ENCODE measurements at regions not wholly inside any gene's neighbourhood (a gene's known extent, or its start where the extent isn't known, plus 50 kb on each side); places are given as distances from the start of the nearest gene placed in this dataset.

- Histone ChIP-seq H3K9me3 (replicated peaks; ENCODE audit: low read length) (no peaks in the 10 kb centered on the region), H3K4me2 (ENCODE audit: low read length) (peak overlapping the region; percentile 27), H3K27me3 (ENCODE audit: control insufficient read depth, insufficient read depth, low read length) (no peaks in the 10 kb centered on the region), H3K36me3 (ENCODE audit: insufficient read depth, low read length) (no peaks in the 10 kb centered on the region), H3K4me3 (ENCODE audit: low read length) (no peak overlapping the region), H3K4me1 (ENCODE audit: control insufficient read depth, insufficient read depth, low read length) (peaks cover 31% of the 10 kb centered on the region), H3K9ac (ENCODE audit: low read depth, low read length) (peak overlapping the region; percentile 36)
Measured at GRCh38 chr7:106486331-106486730, 174.6 kb downstream of the CCDC71L start.

- Histone ChIP-seq H3K9ac (ENCODE audit: low read depth, low read length) (peak overlapping the region; percentile 36), H3K4me2 (ENCODE audit: low read length) (peak overlapping the region; percentile 18), H3K4me1 (ENCODE audit: control insufficient read depth, insufficient read depth, low read length) (peaks cover 31% of the 10 kb centered on the region), H3K4me3 (ENCODE audit: low read length) (no peak overlapping the region), H3K9me3 (replicated peaks; ENCODE audit: low read length) (no peaks in the 10 kb centered on the region), H3K27me3 (ENCODE audit: control insufficient read depth, insufficient read depth, low read length) (no peaks in the 10 kb centered on the region), H3K36me3 (ENCODE audit: insufficient read depth, low read length) (no peaks in the 10 kb centered on the region)
Measured at GRCh38 chr7:106485919-106486318, 175.0 kb downstream of the CCDC71L start.

DNA sequence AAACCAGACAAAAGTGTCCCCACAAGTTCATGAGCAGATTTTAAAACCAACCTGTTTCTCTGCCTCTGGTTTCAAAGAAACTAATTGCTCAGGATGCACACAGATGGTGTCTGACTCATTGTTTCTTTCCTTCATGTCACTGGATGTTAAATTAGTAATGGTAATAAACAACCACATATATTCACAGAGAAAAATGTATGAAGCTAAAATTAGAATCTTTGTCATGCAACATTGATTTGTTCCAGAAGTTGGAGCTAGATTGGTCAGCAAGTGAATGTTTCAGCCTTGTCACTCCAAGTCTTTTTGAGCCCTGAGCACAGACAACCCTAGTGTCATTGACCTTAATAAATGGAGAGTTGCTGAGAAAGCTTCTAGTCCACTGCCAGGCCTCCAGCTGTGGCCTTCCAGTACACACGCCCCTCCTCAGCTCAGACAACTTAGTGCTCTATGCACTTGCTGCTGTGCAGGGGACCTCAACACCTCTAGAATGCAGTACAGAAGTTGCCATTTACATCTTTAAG, 175.9 kb downstream of the CCDC71L start:
- peaks cover 31% of the 10 kb centered on the region for H3K4me1 ChIP-seq (ENCODE audit: control insufficient read depth, insufficient read depth, low read length)
- peak overlapping the region; percentile 43 for H3K9ac ChIP-seq (ENCODE audit: low read depth, low read length)
- H3K4me3 ChIP-seq (ENCODE audit: low read length), result peak overlapping the region; percentile 12
- H3K36me3 ChIP-seq (ENCODE audit: insufficient read depth, low read length), result no peaks in the 10 kb centered on the region
- H3K27me3 ChIP-seq (ENCODE audit: control insufficient read depth, insufficient read depth, low read length), result no peaks in the 10 kb centered on the region
- peak overlapping the region; percentile 41 for H3K4me2 ChIP-seq (ENCODE audit: low read length)
- H3K9me3 ChIP-seq (replicated peaks; ENCODE audit: low read length), result no peaks in the 10 kb centered on the region

DNA sequence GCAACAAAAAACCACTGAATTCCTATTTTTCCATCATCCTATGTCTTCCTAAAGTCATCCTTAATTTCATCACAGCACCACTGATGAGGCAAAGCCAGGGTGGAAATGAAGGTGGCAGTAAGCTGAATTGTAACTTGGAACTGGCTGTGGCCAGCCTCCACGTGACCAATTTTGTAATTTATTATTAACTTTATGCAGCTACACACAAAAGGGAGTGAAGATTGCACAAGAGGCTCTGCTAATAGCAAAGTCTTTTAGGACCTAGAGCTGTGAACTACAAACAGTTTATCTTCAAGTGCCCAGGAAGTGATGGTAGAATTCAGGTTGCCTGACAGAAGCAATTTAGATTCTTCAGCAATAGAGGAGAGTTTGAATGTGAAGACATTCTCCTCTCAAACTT, 176.4 kb downstream of the CCDC71L start:
- peak overlapping the region; percentile 41 for H3K4me2 ChIP-seq (ENCODE audit: low read length)
- H3K9ac ChIP-seq (ENCODE audit: low read depth, low read length), result peak overlapping the region; percentile 43
- H3K27me3 ChIP-seq (ENCODE audit: control insufficient read depth, insufficient read depth, low read length), result no peaks in the 10 kb centered on the region
- no peak overlapping the region for H3K4me3 ChIP-seq (ENCODE audit: low read length)
- no peaks in the 10 kb centered on the region for H3K9me3 ChIP-seq (replicated peaks; ENCODE audit: low read length)
- peaks cover 31% of the 10 kb centered on the region for H3K4me1 ChIP-seq (ENCODE audit: control insufficient read depth, insufficient read depth, low read length)
- no peaks in the 10 kb centered on the region for H3K36me3 ChIP-seq (ENCODE audit: insufficient read depth, low read length)

DNA sequence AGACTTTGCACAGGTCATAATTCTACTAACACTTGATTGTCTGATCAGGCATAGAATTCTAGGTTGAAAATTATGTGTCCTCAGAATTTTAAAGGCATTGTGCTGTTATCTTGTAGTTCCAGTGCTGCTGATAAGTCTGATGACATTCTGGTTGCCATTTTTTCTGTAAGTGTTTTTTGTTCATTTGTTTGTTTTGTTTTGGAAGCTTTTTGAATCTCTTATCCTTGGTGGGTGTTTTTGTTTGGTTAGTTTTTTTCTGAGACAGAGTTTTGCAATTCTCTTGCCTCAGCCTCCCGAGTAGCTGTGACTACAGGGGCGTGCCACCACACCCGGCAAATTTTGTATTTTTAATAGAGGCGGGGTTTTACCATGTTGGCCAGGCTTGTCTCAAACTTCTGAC, 178.9 kb downstream of the CCDC71L start:
- Histone ChIP-seq H3K36me3 (ENCODE audit: insufficient read depth, low read length) (no peaks in the 10 kb centered on the region), H3K4me2 (ENCODE audit: low read length) (no peak overlapping the region), H3K4me1 (ENCODE audit: control insufficient read depth, insufficient read depth, low read length) (peaks cover 26% of the 10 kb centered on the region), H3K9ac (ENCODE audit: low read depth, low read length) (no peak overlapping the region), H3K9me3 (replicated peaks; ENCODE audit: low read length) (no peaks in the 10 kb centered on the region), H3K4me3 (ENCODE audit: low read length) (no peak overlapping the region), H3K27me3 (ENCODE audit: control insufficient read depth, insufficient read depth, low read length) (no peaks in the 10 kb centered on the region)

DNA sequence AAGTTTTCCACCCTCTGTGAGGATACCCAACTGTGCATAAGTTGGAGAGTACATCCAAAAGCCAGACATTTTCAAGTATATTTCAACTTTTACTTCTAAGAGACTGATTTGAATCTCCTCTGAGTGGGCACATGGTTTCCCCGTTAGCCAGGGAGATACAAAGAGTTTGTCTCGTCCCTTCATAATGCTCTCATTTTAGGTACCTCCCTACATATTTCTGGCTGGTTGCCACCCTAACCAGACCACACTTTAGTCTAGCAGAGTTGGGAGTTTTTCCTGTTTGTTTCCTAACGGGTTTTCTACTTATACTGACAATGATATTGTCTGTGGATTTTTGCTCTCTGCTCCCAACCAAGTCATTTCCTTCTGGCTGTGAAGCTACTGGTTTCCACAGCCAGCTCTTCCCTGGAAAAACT, 180.3 kb downstream of the CCDC71L start:
- peaks cover 12% of the 10 kb centered on the region for H3K4me1 ChIP-seq (ENCODE audit: control insufficient read depth, insufficient read depth, low read length)

GRCh38 chr7:106480161-106480579, 180.8 kb downstream of the CCDC71L start:
- H3K9me3 ChIP-seq (replicated peaks; ENCODE audit: low read length), result no peaks in the 10 kb centered on the region
- no peaks in the 10 kb centered on the region for H3K27me3 ChIP-seq (ENCODE audit: control insufficient read depth, insufficient read depth, low read length)
- H3K36me3 ChIP-seq (ENCODE audit: insufficient read depth, low read length), result no peaks in the 10 kb centered on the region
- no peak overlapping the region for H3K4me3 ChIP-seq (ENCODE audit: low read length)
- peaks cover 7% of the 10 kb centered on the region for H3K4me1 ChIP-seq (ENCODE audit: control insufficient read depth, insufficient read depth, low read length)
- no peak overlapping the region for H3K4me2 ChIP-seq (ENCODE audit: low read length)
- no peak overlapping the region for H3K9ac ChIP-seq (ENCODE audit: low read depth, low read length)

More for the DNA sequence above, 180.3 kb downstream of the CCDC71L start:
- Histone ChIP-seq H3K36me3 (ENCODE audit: insufficient read depth, low read length) (no peaks in the 10 kb centered on the region), H3K4me3 (ENCODE audit: low read length) (no peak overlapping the region), H3K9ac (ENCODE audit: low read depth, low read length) (no peak overlapping the region), H3K4me2 (ENCODE audit: low read length) (no peak overlapping the region), H3K27me3 (ENCODE audit: control insufficient read depth, insufficient read depth, low read length) (no peaks in the 10 kb centered on the region), H3K9me3 (replicated peaks; ENCODE audit: low read length) (no peaks in the 10 kb centered on the region)

GRCh38 chr7:106476751-106477150, 184.2 kb downstream of the CCDC71L start:
- no peaks in the 10 kb centered on the region for H3K4me1 ChIP-seq (ENCODE audit: control insufficient read depth, insufficient read depth, low read length)
- H3K4me3 ChIP-seq (ENCODE audit: low read length), result no peak overlapping the region
- H3K27me3 ChIP-seq (ENCODE audit: control insufficient read depth, insufficient read depth, low read length), result no peaks in the 10 kb centered on the region
- no peaks in the 10 kb centered on the region for H3K9me3 ChIP-seq (replicated peaks; ENCODE audit: low read length)
- no peak overlapping the region for H3K4me2 ChIP-seq (ENCODE audit: low read length)
- no peak overlapping the region for H3K9ac ChIP-seq (ENCODE audit: low read depth, low read length)
- H3K36me3 ChIP-seq (ENCODE audit: insufficient read depth, low read length), result no peaks in the 10 kb centered on the region

- no peak overlapping the region for H3K4me2 ChIP-seq (ENCODE audit: low read length)
- no peaks in the 10 kb centered on the region for H3K4me1 ChIP-seq (ENCODE audit: control insufficient read depth, insufficient read depth, low read length)
- H3K9ac ChIP-seq (ENCODE audit: low read depth, low read length), result no peak overlapping the region
- H3K4me3 ChIP-seq (ENCODE audit: low read length), result no peak overlapping the region
- H3K27me3 ChIP-seq (ENCODE audit: control insufficient read depth, insufficient read depth, low read length), result no peaks in the 10 kb centered on the region
- H3K36me3 ChIP-seq (ENCODE audit: insufficient read depth, low read length), result no peaks in the 10 kb centered on the region
- no peaks in the 10 kb centered on the region for H3K9me3 ChIP-seq (replicated peaks; ENCODE audit: low read length)
Measured at GRCh38 chr7:106472741-106473140, 188.0 kb upstream of the NAMPT start.

GRCh38 chr7:106471686-106472440, 187.1 kb upstream of the NAMPT start:
- Histone ChIP-seq H3K36me3 (ENCODE audit: insufficient read depth, low read length) (no peaks in the 10 kb centered on the region), H3K4me1 (ENCODE audit: control insufficient read depth, insufficient read depth, low read length) (no peaks in the 10 kb centered on the region), H3K27me3 (ENCODE audit: control insufficient read depth, insufficient read depth, low read length) (no peaks in the 10 kb centered on the region), H3K9ac (ENCODE audit: low read depth, low read length) (no peak overlapping the region), H3K4me3 (ENCODE audit: low read length) (no peak overlapping the region), H3K9me3 (replicated peaks; ENCODE audit: low read length) (no peaks in the 10 kb centered on the region), H3K4me2 (ENCODE audit: low read length) (no peak overlapping the region)

DNA sequence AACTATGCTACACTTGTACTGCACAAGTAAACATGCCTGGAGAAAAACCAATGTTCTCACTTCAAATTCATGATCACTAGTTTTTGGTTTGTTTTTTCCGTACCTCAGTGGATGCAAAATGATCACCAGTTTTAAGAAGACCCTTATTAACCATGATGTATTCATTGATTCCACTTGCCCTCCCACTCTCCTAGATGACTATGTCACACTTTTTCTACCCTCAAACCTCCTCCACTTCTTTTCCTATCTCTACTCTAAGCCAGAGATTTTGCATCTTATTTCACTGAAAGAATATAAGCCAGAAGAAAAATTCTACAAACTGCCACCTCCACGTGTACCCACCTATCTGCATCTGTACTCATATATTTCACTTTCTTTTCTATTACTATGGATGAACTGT, 186.2 kb upstream of the NAMPT start:
- Histone ChIP-seq H3K4me3 (ENCODE audit: low read length) (no peak overlapping the region), H3K9ac (ENCODE audit: low read depth, low read length) (no peak overlapping the region), H3K4me2 (ENCODE audit: low read length) (no peak overlapping the region), H3K4me1 (ENCODE audit: control insufficient read depth, insufficient read depth, low read length) (peaks cover 3% of the 10 kb centered on the region), H3K36me3 (ENCODE audit: insufficient read depth, low read length) (no peaks in the 10 kb centered on the region), H3K9me3 (replicated peaks; ENCODE audit: low read length) (no peaks in the 10 kb centered on the region), H3K27me3 (ENCODE audit: control insufficient read depth, insufficient read depth, low read length) (no peaks in the 10 kb centered on the region)

GRCh38 chr7:106466867-106467266, 182.1 kb upstream of the NAMPT start:
- Histone ChIP-seq H3K27me3 (ENCODE audit: control insufficient read depth, insufficient read depth, low read length) (no peaks in the 10 kb centered on the region), H3K36me3 (ENCODE audit: insufficient read depth, low read length) (no peaks in the 10 kb centered on the region), H3K4me3 (ENCODE audit: low read length) (no peak overlapping the region), H3K4me2 (ENCODE audit: low read length) (no peak overlapping the region), H3K4me1 (ENCODE audit: control insufficient read depth, insufficient read depth, low read length) (peaks cover 5% of the 10 kb centered on the region), H3K9me3 (replicated peaks; ENCODE audit: low read length) (no peaks in the 10 kb centered on the region), H3K9ac (ENCODE audit: low read depth, low read length) (no peak overlapping the region)
